Activated CD4-positive, CD25-positive, alpha-beta regulatory T cell treated with anti-CD3 and anti-CD28 coated beads, Interleukin-2, amount 50 U/mL, for 72 hours (primary cell): ENCODE measurements at regions not wholly inside any gene's neighbourhood (a gene's known extent, or its start where the extent isn't known, plus 50 kb on each side); places are given as distances from the start of the nearest gene placed in this dataset.

ENCODE experiments used
- DNase-seq: peaks from one replicate; pipeline ENCODE4 v3.0.0; 2021

DNA sequence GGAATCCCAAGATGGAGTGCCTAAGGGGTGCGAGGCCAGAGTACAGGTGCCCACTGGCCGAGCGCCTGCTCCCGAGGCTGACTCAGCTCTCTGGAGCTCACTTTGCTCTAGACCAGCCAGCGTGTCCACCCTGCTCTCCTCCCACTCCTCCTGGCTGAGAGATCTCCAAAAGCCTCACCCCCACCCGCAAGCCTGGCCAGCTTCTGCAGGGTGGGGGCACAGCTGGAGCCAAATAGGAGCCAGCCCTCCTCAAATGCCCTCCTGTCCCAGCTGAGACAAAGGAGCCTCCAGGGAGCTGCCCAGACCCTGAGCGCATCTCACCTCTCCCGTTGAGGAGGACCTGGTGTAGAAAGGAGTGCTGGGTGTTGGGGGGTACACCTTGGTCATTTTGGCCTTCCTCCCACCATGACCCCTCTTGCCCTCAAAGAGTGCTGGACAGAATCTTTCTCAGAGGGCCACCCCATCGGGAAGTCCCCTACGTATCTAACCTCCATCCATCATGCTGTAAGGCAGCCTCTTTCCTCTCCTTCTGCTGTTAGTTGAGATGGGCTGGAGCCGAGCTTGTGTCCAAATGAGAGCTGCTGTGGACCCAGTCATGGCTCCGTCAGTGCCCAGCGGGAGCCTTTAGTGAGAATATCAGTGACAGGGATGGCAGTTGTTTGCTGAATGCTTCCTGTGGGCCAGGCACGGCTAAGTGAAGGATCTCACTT, 123.9 kb upstream of the VSTM2B start:
- DNase-seq = no peak

DNA sequence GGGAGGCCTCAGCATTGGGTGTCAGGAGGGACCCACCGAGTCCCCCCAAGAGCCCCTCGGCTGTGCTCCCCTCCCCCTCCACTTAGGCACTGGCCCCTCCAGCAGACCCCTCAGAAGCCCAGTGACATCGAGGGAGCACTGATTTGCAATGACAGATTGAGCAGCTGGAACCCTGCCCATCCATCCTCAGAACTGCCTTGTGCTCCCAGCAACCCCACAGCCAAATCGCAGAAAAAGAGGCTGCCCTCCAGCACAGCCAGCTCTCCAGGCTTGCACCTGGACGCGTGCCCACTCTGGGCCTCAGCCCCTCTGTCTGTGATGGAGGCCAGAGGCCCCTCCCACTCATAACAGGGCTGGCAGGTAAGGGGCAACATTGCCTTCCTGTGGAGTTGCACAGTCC, 123.2 kb upstream of the VSTM2B start:
- DNase-seq = no peak

DNA sequence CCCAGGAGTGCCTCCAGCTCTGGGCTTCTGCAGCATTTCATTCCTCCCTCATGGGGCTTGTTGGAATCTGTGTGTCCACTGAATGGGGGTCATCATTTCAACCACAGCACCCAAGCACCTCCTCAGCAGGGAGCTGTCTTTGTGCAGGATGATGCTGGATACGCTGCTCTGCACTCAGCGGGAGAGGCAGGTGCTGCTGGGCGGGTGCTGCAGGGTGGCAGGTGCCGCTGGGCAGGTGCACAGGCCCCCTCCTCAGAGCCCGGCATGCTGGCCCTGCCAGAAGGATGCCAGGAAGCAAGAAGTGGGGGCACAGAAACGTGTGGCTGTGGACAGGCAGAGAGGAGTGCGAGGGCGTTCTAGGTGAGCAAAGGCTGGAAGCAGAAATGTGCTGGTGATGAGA, 121.8 kb upstream of the VSTM2B start:
- DNase-seq = no peak

DNA sequence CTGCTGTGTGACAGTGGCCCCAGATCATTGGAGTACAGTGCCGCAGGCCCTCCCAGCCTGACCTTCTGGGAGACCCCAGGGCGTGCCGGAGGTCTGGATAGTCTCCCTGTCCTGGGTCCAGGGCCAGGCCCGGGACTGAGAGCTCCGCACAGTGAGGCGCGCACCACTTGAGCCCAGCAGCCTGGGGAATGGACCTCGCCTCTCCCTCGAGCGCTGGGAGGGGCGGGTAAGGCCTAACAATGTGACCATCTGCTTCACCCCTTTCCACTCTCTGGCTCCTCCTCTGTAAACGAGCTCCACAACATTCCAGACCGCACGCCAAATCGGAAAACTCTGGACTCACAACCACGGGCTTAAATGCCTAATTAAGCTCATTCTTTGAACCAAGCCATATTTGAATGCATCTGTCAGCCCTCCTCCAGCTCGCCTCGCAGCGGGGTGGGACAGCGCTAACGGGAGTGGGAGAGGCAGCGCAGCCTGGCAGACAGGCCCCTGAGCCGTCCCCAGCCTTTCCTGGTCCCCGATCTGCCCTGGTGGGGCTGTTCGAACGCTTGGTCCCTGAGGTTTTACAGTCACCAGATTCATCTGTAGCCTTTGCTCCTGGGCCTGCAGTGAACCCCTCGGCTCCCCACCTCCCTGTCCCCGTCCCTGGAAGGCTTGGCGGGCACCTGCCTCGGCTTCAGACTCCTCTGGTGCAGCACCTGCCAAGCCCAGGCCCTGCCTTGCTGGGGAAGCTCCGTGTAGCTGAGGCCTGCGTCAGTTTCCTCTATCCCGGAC, 120.7 kb upstream of the VSTM2B start:
- no peak for DNase-seq

DNA sequence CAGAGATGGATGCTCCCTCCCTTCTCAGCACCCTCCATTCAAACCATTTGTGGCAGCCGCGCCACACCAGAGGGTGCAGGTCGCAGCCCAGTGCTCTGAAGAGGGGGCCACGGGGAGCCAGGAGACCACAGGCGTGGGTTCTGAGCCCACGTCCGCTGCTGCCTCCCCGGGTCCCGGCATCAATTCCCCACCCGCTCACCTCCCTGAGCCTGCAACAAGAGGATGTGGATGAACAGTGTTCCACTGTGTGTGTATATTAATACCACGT, 120.1 kb upstream of the VSTM2B start:
- DNase-seq = no peak

DNA sequence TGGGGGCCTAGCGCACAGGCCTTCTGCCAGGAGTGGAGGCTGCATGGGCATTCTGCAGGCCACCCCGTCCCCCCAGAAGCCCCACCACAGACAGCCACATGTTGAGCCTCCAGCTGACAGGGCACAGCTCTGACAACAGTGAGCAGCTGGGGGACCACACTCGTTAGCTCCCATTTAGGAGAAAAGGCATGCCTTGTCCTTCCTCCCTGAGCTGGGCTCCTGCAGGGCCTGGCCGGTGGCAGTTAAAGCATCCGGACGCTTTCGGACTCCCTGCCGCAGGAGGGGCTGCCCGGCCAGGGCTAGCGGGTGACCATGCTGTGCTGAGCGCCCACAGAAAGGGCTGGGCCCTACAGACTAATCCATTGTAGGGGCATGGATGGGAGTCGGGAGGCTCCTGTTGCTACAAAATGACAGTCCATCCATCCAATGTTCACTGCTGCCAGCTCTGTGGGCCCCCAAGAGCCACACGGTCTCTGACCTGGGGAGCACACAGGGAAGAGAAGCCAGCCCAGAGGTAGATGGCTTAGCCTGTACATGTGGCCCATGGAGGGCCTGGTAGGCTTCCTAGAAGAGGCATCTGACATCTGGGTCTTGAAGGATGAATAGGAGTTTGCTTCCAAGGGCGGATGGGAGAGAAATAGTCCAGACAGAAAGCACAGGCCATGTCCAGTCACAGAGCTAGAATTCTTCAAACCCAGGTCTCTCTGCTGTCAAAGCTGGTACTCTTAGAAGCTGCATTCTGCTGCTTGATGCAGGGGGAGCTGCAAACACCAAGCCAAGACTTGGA, 116.5 kb upstream of the VSTM2B start:
- no peak for DNase-seq

DNA sequence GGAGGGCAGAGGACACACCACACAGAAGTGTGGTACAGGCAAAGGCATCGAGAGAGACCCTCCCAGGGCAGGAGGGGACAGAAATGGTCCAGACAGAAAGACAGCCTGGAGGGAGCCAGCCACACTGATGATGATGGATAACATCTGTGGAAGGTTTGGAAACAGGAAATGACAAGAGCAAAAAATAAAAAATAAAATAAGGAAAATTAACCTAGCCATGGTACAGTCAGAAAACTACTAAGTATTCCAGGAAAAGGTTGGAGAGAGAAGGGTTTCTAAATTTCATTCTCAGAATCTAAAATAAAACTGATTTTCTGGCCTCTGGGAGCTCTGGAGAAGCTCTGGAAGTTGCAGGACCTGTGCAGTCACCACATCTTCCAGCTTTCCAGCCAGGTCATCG, 115.2 kb upstream of the VSTM2B start:
- DNase-seq = no peak

DNA sequence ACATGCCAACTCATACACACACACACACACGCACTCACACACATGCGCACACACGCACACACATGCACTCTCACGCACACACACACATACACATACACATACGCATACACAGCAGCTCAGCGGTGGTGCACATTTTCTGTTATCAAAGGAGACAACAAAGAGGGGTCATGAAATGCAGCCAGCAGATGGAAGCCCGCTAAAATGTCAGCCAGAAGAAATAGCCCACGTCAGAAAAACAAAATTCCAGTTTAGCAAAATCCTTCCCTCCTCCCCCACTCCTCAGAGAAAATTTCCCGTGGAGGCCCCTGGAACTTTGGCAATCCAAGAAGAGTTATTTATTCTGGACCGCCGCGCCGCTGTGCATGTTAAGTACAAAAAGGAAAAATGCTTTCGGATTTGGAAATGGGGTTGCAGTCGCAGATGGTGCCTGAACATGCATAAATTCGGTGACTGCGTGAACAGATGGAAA, 114.6 kb upstream of the VSTM2B start:
- no peak for DNase-seq

DNA sequence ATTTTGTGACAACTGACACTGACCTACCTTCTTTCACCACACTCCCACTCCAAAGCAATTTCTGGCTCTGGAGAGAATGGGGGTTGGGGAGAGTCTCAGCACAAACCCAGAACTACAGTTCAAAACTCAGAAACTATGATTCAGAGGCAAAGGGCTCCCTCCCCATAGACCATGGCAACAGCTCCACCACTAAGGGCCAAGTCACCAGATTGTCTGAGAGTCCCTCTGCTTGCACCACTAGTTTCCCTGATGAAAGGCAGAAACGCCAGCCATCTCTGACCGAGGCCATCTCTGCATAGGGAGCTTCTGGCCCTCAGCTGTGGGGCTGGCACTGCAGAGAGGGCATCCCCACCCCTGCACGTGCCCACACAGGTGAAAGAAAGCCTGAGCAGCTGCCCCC, 112.4 kb upstream of the VSTM2B start:
- DNase-seq = no peak

DNA sequence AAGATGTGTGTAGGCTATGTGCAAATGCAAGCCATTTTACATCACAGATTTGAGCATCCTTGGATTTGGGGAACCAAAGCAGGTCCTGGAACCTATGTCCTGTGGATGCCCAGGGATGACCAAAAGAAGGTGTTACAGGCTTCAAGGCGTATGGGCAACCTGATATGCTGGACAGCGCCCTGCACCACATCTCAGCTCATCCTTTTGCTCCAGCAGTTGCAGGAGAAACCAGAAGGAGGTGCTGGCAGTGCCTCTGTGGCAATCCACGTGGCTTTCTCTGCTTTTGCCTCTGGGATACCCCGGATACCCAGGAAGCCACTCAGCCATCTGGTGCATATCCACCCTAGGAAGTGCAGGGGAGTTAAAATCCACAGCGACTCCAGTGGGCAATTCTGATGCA, 110.3 kb upstream of the VSTM2B start:
- DNase-seq = no peak

DNA sequence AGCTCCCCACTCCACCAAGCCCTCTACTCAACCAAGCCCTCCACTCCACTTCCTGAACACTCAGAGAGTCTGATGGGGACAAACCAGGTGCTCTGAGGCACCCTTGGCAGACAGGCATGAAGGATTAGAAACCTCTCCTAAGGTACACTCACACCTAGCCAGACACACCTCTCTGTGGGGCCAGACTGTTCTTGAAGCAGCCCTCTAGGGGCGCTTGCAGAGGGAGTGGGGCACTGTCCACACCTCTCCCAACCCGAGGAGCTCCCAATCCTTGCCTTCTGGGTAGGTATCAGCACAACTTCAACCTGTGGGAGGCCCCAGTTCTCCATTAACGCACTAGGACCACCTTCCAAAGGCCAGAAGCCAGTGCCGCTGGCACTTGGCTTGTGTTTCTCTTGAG, 108.7 kb upstream of the VSTM2B start:
- DNase-seq = no peak

DNA sequence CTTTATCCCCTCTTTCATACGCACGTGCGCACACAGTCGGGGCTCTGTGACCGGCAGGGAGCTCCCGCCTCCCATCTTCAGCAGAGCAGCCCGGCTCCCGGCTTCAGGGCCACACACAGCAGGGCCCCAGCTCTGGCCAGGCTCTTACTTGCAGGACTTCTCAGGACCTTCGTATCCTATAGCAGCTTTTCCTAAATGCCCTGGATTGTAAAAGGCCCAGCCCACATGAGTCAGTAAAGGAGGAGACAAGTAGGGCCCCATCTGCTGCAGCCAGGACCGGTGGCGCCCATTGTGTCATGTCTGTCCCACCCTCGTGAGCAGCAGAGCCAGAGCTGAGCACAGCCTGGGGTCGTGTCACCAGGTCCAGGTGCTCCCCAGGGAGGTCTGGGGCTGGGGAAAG, 107.6 kb upstream of the VSTM2B start:
- DNase-seq = no peak

DNA sequence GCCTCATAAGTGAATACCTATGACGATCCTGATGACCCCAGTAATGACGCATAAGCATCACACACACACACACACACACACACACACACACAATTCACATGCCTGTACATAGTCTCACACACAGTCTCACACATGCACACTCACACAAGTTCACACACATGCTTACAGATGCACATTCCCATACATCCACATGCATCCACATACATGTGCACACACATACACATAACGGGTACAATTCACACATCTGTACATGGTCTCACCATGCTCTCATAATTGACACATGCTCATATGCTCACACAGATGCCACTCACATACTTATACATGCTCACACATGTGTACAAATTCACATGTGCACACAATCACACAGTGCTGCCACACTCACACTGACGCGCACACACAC, 105.7 kb upstream of the VSTM2B start:
- no peak for DNase-seq

DNA sequence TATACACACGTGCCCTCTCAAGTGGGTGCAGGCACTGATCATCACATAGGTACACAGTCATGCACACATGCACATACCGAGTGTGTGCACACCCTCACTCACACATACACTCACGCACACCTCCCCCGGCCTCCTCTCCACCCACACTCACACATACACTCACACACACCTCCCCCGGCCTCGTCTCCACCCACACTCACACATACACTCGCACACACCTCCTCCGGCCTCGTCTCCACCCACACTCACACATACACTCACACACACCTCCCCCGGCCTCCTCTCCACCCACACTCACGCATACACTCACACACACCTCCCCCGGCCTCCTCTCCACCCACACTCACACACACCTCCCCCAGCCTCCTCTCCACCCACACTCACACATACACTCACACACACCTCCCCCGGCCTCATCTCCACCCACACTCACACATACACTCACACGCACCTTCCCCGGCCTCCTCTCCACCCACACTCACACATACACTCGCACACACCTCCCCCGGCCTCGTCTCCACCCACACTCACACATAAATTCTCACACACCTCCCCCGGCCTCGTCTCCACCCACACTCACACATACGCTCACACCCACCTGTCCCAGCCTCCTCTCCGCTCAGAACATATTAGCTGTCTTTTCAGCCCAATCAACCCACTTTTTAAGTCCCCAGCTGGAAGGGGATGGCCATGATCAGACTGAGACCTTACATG, 105.2 kb upstream of the VSTM2B start:
- DNase-seq = no peak

DNA sequence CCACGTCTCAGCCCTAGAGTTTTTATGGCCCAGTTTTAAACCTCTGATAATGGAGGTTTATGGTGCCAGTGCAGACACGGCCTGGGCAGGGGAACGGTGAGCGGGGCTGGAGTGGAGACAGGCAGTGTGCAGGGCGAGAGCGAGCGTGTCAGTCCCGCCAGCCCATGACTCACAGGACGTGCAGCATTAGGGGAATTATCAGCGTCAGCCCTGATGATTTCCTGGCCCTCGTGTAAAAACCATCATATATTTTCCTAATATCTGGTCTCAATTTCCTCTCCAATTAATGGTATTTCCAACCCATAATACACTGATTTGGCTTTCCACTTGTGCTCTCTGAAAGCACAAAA, 104.6 kb upstream of the VSTM2B start:
- DNase-seq = no peak

DNA sequence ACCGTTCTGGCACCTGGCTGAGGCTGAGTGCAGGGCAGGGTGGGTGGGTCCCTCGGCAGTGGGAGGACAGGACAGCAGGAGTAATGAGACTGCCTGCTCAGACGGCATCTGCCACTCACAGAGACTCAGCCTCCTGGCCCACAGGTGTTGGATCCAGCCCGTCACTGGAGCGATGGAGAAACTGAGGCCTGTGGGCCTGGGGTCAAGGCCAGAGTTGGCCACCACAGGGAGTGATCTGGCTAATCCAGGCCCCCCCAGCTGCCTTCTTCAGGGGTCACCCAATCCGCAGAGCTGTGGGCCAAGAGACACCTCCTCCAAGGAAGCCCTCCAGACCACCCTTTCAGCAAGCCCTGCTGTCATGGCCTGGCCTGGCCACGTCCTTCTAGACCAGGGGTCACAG, 103.7 kb upstream of the VSTM2B start:
- no peak for DNase-seq

DNA sequence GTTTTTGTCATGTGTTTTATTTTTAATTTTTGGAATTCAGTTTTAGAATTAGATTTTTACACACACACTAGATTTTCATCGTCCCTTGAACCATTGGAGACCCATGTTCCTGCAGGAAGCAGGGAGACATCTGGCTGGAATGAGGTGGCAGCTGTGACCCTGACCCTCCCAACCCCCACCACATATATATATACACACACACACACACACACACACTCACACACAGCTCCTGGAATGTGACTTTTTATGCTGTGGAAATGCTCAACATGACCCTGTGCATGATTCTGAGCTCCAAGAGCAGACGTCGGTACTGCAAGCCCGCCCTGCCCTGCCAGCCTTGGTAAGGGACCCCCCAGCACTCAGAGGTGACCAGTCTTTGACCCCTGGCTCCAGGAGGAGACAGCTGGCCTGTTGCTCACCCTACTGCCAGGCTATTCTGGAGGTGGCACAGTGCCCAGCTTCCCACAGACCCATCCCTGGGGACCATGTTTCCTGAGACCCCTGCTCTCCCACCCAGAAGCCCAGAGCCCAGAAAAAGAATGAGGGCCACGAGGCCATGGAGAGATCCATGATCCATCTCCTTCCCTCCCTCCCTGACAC, 103.2 kb upstream of the VSTM2B start:
- DNase-seq = no peak

DNA sequence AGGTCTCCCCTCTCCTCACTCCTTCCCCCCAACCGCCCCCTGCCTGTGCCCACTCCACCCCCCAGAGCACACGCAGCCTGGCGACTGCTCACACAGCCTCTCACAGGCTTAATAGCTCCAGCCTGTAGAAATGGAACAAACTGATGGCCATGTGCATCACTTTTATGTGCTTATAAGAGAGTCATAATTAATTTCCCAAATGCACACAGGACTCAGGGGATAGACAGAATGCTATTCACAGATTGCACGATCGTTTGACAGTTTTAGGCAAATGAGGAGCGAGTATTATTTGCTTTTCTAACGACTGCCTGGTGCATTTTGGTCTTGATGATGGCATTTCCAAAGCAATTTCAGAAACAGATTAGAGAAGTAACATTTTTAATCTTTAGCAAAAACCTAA, 97.7 kb upstream of the VSTM2B start:
- no peak for DNase-seq

DNA sequence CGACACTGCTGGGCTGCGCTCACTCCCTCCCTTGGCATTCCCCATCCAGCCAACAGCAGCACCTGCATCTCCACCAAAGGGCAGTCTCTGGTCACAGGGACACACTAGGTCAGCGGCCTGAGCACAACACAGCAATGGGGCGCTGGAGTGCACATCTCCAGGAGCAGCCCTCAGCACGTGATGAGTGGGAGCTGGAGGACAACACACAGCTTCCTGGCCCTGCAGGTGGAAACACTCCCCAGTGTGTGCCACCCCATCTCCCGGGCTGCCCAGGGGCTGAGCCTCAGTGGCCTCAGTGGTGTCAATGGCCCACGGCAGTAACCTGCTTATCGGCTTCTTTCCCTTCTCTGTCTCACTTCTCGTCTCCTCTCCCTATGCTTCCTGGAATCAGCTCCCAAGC, 96.8 kb upstream of the VSTM2B start:
- no peak for DNase-seq

DNA sequence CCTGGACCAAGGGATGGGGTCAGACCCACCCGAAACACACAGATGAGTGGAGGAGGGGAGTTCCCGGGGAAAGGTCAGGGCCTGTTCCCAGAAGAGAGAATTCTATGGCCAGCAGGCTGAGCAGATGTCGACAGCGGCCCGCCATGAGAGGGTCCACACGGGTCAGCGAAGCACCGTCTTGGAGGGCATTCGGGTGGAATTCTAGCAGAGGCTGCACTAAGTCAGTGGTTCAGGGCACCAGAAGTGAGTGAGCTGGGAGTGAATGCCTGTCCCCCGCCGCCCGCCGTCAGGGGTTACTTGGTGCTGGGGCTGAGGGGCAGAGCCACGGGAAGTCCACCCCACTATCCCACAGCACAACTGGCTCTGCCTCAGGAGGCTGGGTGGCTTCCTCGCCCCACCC, 96.2 kb upstream of the VSTM2B start:
- DNase-seq = no peak

DNA sequence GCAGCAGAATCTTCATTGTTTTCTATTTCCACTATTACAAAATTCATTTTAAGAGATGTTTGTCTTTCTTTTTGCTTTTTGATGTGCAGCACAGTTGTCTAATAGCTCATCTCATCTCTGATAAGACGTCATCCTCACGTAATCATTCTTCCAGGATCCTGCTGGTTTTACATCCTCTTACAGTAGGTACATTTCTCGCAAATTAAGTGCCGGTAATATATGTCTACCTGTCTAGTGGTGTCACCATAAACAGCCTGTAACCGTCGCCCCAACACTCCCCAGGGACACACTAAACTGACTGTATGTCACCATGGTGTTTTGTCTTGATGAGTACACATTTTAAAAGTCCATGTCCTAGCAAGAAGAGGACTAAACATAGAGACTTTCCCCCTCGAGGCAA, 94.5 kb upstream of the VSTM2B start:
- no peak for DNase-seq

DNA sequence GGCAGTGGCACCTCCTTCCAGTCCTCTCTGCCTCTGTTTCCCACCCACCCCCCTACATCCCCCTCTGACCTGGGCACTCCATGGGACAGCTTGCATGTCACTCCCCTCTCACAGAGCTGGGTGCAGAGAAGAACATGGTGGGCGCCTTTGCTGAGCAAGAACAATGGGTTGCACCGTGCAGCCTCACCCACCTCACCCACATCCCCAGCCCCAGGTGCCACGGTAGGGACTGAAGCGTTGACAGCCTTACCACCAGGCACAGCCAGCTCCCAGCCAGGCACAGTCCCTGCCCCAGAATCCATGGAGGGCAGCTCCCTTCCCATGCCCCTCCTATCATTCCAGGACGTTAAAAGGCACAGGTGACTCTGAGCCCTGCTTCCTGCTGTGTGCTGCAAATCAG, 93.1 kb upstream of the VSTM2B start:
- DNase-seq = no peak

DNA sequence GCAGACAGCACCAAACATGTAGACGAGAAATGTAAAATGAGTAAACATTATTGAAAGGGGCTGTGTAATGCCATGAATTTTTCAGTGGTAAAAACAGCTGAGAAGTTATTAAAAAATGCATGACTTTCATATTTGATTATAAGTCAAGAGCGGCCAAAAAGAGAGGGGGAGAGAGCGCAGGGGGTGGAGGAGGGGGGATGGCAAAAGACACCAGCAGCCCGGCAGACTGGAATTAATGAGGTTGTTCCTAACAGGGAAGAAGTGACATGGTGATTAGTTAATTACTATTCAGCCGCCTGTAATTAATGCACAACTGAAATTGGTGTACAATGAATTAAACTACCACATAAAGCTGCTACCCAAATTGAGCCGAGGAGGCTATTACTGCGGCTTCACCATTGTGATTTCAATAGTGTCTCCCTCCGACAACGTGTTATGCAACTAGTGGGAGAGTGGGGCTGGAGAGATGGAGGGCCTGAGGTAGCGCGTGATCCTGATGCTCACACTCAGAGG, 89.1 kb upstream of the VSTM2B start:
- DNase-seq = no peak
